NT2/D1 (cell line): ENCODE measurements at regions not wholly inside any gene's neighbourhood (a gene's known extent, or its start where the extent isn't known, plus 50 kb on each side); places are given as distances from the start of the nearest gene placed in this dataset.

Experiments
- YY1 ChIP-seq: IDR thresholded peaks from 2 replicates; pipeline ENCODE4 v1.6.1; 2011; ENCODE audit not compliant: insufficient read length, insufficient read depth
- ZNF274 ChIP-seq: IDR thresholded peaks from 2 replicates; pipeline ENCODE4 v1.6.1; 2011; ENCODE audit warnings: mild to moderate bottlenecking, low read depth, low read length

- TF ChIP-seq YY1: no peak
- TF ChIP-seq ZNF274: no peak
Measured at GRCh38 chr14:43795600-43796228, 711.4 kb downstream of the FSCB start.
